ENCODE measurements at regions not wholly inside any gene's neighbourhood (a gene's known extent, or its start where the extent isn't known, plus 50 kb on each side); places are given as distances from the start of the nearest gene placed in this dataset.
"Not testable (repeated sequence)": the region's sequence is repeated elsewhere in the genome, so short reads cannot be mapped to it uniquely, and the experiment has no call there.

- DNase-seq, result no peak
Observed at GRCh38 chr4:170526471-170526870, 436.7 kb upstream of the AADAT start.

- DNase-seq, result no peak
Observed at GRCh38 chr4:170522427-170522970, 432.7 kb upstream of the AADAT start.

- DNase-seq, result no peak
Observed at GRCh38 chr4:170497689-170498088, 407.9 kb upstream of the AADAT start.

GRCh38 chr4:170497112-170497511, 407.4 kb upstream of the AADAT start:
- no peak for DNase-seq

GRCh38 chr4:170491981-170492380, 402.2 kb upstream of the AADAT start:
- DNase-seq, result no peak

- no peak for DNase-seq
Observed at GRCh38 chr4:170476351-170476750, 386.6 kb upstream of the AADAT start.

GRCh38 chr4:170465429-170465828, 375.7 kb upstream of the AADAT start:
- no peak for DNase-seq

- no peak for DNase-seq
Observed at GRCh38 chr4:170464614-170465197, 374.9 kb upstream of the AADAT start.

GRCh38 chr4:170446782-170447181, 357.0 kb upstream of the AADAT start:
- no peak for DNase-seq

- DNase-seq, result not testable (repeated sequence)
Observed at GRCh38 chr4:170441146-170441545, 351.4 kb upstream of the AADAT start.

- no peak for DNase-seq
Observed at GRCh38 chr4:170428929-170429328, 339.2 kb upstream of the AADAT start.

GRCh38 chr4:170425521-170426143, 335.9 kb upstream of the AADAT start:
- DNase-seq, result no peak

GRCh38 chr4:170425040-170425439, 335.3 kb upstream of the AADAT start:
- DNase-seq, result no peak

GRCh38 chr4:170423137-170423536, 333.4 kb upstream of the AADAT start:
- no peak for DNase-seq

GRCh38 chr4:170420255-170420693, 330.5 kb upstream of the AADAT start:
- no peak for DNase-seq

- DNase-seq, result no peak
Observed at GRCh38 chr4:170414961-170415360, 325.2 kb upstream of the AADAT start.

- no peak for DNase-seq
Observed at GRCh38 chr4:170414360-170414759, 324.6 kb upstream of the AADAT start.

- no peak for DNase-seq
Observed at GRCh38 chr4:170413951-170414350, 324.2 kb upstream of the AADAT start.

GRCh38 chr4:170400361-170400760, 310.6 kb upstream of the AADAT start:
- DNase-seq, result no peak

- DNase-seq, result no peak
Observed at GRCh38 chr4:170399581-170400293, 310.0 kb upstream of the AADAT start.

GRCh38 chr4:170398218-170398617, 308.5 kb upstream of the AADAT start:
- DNase-seq, result no peak

- DNase-seq, result no peak
Observed at GRCh38 chr4:170395773-170396172, 306.0 kb upstream of the AADAT start.

GRCh38 chr4:170391066-170391740, 301.4 kb upstream of the AADAT start:
- DNase-seq, result no peak
